ENCODE measurements at regions not wholly inside any gene's neighbourhood (a gene's known extent, or its start where the extent isn't known, plus 50 kb on each side); places are given as distances from the start of the nearest gene placed in this dataset.

GRCh38 chr6:132107896-132108295 is 156.7 kb upstream of the CCN2 start:
- Histone ChIP-seq H4K20me1 (ENCODE audit: insufficient read depth, low read length) (no peaks in the 10 kb centered on the region), H2AFZ (ENCODE audit: low read length) (no peak overlapping the region), H3K4me2 (ENCODE audit: low read length) (no peak overlapping the region), H3K4me1 (ENCODE audit: insufficient read depth, low read length, poor library complexity, severe bottlenecking) (no peaks in the 10 kb centered on the region), H3K9me3 (ENCODE audit: low read length) (peaks cover 7% of the 10 kb centered on the region; the same call in 1 of the 2 replicates), H3K36me3 (ENCODE audit: insufficient read depth, low read length) (no peaks in the 10 kb centered on the region), H3K27ac (ENCODE audit: low read depth, low read length, poor library complexity, severe bottlenecking) (no peak overlapping the region), H3K79me2 (ENCODE audit: insufficient read depth, low read depth, low read length) (no peaks in the 10 kb centered on the region), H3K4me3 (ENCODE audit: low read depth, low read length, poor library complexity, severe bottlenecking) (no peak overlapping the region), H3K9me2 (ENCODE audit: insufficient read depth, low read length) (no peaks in the 10 kb centered on the region)
- TF ChIP-seq, protein P1, sequence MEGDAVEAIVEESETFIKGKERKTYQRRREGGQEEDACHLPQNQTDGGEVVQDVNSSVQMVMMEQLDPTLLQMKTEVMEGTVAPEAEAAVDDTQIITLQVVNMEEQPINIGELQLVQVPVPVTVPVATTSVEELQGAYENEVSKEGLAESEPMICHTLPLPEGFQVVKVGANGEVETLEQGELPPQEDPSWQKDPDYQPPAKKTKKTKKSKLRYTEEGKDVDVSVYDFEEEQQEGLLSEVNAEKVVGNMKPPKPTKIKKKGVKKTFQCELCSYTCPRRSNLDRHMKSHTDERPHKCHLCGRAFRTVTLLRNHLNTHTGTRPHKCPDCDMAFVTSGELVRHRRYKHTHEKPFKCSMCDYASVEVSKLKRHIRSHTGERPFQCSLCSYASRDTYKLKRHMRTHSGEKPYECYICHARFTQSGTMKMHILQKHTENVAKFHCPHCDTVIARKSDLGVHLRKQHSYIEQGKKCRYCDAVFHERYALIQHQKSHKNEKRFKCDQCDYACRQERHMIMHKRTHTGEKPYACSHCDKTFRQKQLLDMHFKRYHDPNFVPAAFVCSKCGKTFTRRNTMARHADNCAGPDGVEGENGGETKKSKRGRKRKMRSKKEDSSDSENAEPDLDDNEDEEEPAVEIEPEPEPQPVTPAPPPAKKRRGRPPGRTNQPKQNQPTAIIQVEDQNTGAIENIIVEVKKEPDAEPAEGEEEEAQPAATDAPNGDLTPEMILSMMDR (conservative IDR thresholded peaks at IDR 0.05; ENCODE audit: low read length): no peak
- no peak for TF ChIP-seq EZH2phosphoT487 (IDR thresholded peaks at IDR 0.05; ENCODE audit: borderline replicate concordance, low read depth, low read length)
- DNase-seq (ENCODE audit: low spot score): no peak
- BruUV-seq (replicated peaks): no TSS peak
- ChIA-PET POLR2A (interaction anchor here (0.6 to 0.7 kb wide), 3 partner anchors 65 to 79 kb away, joined by 4 to 6 read pairs (median 4); no protein-coding TSS in a partner anchor), CTCF (ENCODE audit: unreplicated experiment) (no interaction called here)
- intact Hi-C loops (cut with micrococcal nuclease; ENCODE audit: unreplicated experiment): no loop called here

DNA sequence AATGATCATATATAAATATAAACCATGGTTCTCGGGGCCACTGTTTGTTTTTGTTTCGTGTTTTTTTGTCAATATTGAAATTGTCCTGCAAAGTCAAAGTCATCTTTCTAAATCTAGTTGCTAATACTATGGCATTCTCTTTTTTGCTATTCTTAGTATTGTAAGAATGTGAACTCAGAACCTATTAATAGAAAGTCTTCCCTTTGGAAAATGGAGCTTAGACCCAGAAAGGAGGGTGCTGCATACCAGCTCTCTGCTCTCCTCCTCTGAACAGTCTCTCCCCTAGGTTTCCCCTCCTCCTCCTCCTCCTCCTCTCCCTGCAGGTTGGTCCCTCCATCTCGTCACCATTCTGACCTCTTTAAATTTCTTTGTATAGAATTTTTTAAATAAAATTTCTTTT is 150.4 kb upstream of the CCN2 start:
- no peaks in the 10 kb centered on the region for H3K4me1 ChIP-seq (ENCODE audit: insufficient read depth, low read length, poor library complexity, severe bottlenecking)
- no peaks in the 10 kb centered on the region for H3K79me2 ChIP-seq (ENCODE audit: insufficient read depth, low read depth, low read length)
- no peak overlapping the region for H3K4me2 ChIP-seq (ENCODE audit: low read length)
- intact Hi-C loops (cut with micrococcal nuclease; ENCODE audit: unreplicated experiment): no loop called here
- no peaks in the 10 kb centered on the region for H3K9me3 ChIP-seq (ENCODE audit: low read length)
- no peak overlapping the region for H3K4me3 ChIP-seq (ENCODE audit: low read depth, low read length, poor library complexity, severe bottlenecking)
- BruUV-seq (replicated peaks): no TSS peak
- no peak overlapping the region for H3K27ac ChIP-seq (ENCODE audit: low read depth, low read length, poor library complexity, severe bottlenecking)
- DNase-seq (ENCODE audit: low spot score): no peak
- H3K36me3 ChIP-seq (ENCODE audit: insufficient read depth, low read length): no peaks in the 10 kb centered on the region
- no peak overlapping the region for H2AFZ ChIP-seq (ENCODE audit: low read length)
- CTCF ChIA-PET (ENCODE audit: unreplicated experiment): no interaction called here
- TF ChIP-seq, protein P1 (conservative IDR thresholded peaks at IDR 0.05; ENCODE audit: low read length): no peak
- TF ChIP-seq EZH2phosphoT487 (IDR thresholded peaks at IDR 0.05; ENCODE audit: borderline replicate concordance, low read depth, low read length): no peak
- H3K9me2 ChIP-seq (ENCODE audit: insufficient read depth, low read length): no peaks in the 10 kb centered on the region
- POLR2A ChIA-PET: no interaction called here
- no peaks in the 10 kb centered on the region for H4K20me1 ChIP-seq (ENCODE audit: insufficient read depth, low read length)

- Histone ChIP-seq H3K4me1 (ENCODE audit: insufficient read depth, low read length, poor library complexity, severe bottlenecking) (no peaks in the 10 kb centered on the region), H3K9me3 (ENCODE audit: low read length) (no peaks in the 10 kb centered on the region), H3K36me3 (ENCODE audit: insufficient read depth, low read length) (no peaks in the 10 kb centered on the region), H3K4me3 (ENCODE audit: low read depth, low read length, poor library complexity, severe bottlenecking) (no peak overlapping the region), H3K4me2 (ENCODE audit: low read length) (no peak overlapping the region), H3K9me2 (ENCODE audit: insufficient read depth, low read length) (no peaks in the 10 kb centered on the region), H4K20me1 (ENCODE audit: insufficient read depth, low read length) (no peaks in the 10 kb centered on the region), H3K79me2 (ENCODE audit: insufficient read depth, low read depth, low read length) (no peaks in the 10 kb centered on the region), H2AFZ (ENCODE audit: low read length) (no peak overlapping the region), H3K27ac (ENCODE audit: low read depth, low read length, poor library complexity, severe bottlenecking) (no peak overlapping the region)
- no peak for DNase-seq (ENCODE audit: low spot score)
- ChIA-PET CTCF (ENCODE audit: unreplicated experiment) (no interaction called here), POLR2A (interaction anchor here (0.7 to 1.0 kb wide), 3 partner anchors 10 to 1336 kb away, joined by 3 read pairs; no protein-coding TSS in a partner anchor)
- TF ChIP-seq, protein P1 (conservative IDR thresholded peaks at IDR 0.05; ENCODE audit: low read length): no peak
- TF ChIP-seq EZH2phosphoT487 (IDR thresholded peaks at IDR 0.05; ENCODE audit: borderline replicate concordance, low read depth, low read length): no peak
- intact Hi-C loops (cut with micrococcal nuclease; ENCODE audit: unreplicated experiment): no loop called here
- no TSS peak for BruUV-seq (replicated peaks)
Measured at GRCh38 chr6:132100388-132100990, 149.3 kb upstream of the CCN2 start.
